DMS153 (cell line): ENCODE measurements at regions not wholly inside any gene's neighbourhood (a gene's known extent, or its start where the extent isn't known, plus 50 kb on each side); places are given as distances from the start of the nearest gene placed in this dataset.
"Not testable (repeated sequence)": the region's sequence is repeated elsewhere in the genome, so short reads cannot be mapped to it uniquely, and the experiment has no call there.

ENCODE experiments used
- DNase-seq: peaks from one replicate; lab custom pipeline; 2025; lab: John Stamatoyannopoulos, UW

DNA sequence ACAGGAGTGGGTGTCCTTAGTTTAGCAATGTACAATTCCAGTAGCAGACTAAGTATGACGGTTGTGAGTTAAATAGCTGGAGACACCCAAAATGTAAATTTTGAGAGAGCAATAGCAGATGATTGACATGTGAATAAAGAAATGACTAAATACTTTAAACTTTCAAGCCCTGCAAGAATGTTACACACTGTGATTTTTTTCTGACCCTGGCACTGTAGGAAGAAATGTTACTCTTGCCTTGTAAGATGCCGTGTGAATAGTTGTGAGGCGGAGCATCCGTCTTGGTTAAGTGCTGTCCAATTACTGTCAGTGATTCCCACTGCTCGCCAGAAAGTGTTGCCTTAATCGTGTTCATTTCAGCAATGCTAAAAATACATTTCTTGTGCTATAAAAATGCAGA is 1248.1 kb downstream of the RAPGEF2 start:
- DNase-seq = no peak

DNA sequence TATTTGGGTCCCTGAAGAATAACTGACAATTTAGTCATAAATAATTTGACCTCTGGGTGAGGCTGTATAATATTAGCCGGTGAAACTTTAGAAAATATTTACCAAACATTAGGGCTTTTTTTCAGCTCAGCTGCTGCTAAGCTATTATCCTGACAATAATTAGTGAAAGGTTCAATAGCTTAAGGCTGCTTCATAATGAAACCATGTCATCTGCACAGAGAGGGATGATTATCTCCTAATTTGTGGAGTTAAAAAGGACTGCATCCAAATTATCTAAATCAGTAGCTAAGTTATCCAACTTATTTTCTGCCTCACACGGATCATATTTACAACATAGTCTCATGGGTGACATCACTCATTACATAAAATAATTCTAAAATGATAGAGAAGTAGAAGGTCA is 1249.8 kb downstream of the RAPGEF2 start:
- DNase-seq = no peak

DNA sequence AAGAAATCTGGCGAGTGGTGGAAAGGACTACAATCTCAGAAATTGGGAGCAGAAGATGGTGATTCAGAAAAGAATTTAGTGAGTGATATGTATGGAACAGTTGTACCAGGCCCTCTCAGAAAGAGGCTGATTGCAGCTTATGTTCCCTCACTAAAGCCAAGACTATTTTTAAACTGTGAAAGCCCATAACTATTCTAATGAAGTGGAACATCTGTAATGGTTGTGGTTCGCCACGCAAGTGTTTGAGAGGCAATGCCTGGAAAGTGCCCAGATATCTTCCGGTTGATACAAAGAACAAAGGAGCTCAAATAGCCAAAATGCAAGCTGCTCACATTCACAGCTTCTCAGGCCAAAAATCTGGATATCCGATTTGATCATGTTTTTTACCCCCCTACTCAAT is 1250.7 kb downstream of the RAPGEF2 start:
- DNase-seq = no peak

DNA sequence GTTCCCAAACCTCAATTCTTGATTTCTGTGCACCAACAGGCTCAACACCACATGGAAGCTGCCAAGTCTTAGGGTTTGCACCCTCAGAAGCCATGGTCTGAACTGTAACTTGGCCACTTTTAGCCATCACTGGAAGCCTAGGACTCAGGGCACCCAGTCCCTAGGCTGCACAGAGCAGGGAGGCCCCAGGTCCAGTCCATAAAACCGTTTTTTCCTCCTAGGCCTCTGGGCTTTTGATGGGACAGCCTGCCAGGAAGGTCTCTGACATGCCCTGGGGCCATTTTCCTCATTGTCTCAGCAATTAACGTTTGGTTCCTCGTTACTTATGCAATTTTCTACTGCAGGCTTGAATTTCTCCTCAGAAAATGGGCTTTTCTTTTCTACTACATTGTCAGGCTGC is 1259.6 kb downstream of the RAPGEF2 start:
- no peak for DNase-seq

DNA sequence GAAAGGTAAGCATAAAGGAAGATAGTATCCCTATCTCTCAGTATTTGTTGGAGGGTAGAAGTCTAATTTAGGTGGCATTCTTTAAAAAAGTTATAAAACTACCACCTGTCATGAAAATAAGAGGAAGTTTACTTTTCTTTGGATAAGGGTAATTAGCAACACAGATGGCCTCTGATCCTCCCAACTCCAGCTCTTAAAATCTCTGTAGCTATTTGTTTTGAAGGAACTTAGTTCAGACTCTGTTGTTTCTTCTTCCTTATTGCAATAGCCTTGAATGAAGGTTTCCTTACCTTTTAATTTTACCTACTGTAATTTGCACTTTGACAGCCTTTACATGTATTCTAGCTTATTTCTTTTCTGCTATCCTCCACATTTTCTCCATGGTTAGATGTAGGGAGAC is 1261.3 kb downstream of the RAPGEF2 start:
- DNase-seq = no peak

DNA sequence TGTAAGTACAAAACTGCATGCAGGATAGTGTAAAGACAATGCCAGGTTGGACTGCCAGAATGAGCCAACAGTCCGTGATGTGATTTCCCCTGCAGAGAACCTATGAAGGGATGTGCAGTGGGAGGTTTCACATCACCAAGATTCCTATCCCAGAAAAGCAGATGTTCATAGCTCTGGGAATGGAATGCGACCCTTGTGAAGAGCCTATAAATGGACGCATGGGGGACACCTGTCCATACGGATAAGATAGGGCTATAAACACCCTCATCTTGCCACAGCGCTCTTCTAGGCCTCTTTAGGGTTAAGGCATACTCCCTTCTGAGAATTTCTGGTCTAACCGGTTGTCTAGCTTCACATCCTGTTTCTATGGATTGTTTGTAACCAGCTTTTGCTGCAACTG is 1261.8 kb downstream of the RAPGEF2 start:
- not testable (repeated sequence) for DNase-seq

DNA sequence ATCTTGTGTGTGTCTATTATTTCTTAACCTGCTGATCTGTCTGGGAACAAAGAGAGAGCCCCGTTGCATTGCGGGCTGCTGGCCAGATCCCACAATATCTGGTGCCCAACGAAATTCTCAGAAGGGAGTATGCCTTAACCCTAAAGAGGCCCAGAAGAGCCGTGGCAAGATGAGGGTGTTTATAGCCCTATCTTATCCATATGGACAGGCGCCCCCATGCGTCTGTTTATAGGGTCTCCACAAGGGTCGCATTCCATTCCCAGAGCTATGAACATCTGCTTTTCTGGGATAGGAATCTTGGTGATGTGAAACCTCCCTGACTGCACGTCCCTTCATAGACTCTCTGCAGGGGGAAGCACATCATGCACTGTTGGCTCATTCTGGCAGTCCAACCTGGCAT is 1262.5 kb downstream of the RAPGEF2 start:
- not testable (repeated sequence) for DNase-seq

DNA sequence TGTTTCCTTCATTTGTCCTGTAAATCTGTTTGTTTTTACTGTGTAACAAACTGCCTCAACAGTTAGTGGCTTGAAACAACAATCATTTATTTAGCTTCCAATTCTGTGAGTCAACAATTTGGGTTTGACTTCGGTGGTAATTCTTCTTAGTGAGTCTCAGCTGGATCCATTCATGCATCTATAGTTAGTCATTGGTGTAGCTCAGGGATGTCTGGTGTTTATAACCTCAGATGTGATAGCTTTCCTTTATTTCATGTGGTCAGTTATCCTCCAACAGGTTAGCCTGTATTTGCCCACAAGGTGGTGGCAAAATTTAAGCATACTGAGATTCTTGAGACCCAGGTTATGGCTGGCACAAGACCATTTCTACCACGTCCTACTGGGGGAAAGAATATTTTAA is 1267.2 kb downstream of the RAPGEF2 start:
- DNase-seq = no peak

DNA sequence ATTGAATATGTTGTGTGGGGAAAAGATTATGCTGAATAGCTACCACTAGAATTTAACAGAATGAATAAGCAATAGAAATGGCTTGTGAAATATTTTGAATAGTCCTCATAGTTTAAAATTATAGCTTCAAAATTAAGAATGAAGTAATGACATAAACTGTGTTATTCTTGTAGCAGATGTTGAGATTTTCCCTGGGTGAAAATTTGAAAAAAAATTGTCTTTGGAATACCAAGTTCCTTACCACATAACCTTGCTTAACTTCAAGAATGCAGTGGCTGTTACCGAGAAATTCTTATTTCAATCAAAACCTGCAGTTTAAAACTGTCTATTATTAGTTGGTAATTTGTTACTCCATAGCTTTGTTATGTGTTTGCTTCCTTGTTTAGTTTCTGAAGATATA is 1268.6 kb downstream of the RAPGEF2 start:
- no peak for DNase-seq

DNA sequence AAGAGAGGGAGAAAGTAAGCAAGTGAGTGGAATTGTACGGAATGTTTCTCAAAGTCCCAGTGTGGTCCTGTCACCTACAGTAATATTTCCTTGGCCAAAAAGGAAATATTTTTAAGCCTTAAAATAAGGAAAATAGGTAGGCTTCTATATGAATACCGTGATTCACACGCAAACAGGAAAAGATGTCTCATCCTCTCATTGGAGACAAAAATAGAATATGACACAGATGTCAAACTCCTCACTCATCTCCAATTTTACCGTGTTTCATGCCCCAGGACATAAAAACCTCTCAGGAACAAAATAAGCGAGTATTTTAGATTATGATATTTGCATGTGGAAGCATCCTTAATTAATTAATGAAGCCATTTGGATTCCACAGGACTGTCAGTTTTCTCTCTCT is 1269.5 kb downstream of the RAPGEF2 start:
- DNase-seq = no peak

DNA sequence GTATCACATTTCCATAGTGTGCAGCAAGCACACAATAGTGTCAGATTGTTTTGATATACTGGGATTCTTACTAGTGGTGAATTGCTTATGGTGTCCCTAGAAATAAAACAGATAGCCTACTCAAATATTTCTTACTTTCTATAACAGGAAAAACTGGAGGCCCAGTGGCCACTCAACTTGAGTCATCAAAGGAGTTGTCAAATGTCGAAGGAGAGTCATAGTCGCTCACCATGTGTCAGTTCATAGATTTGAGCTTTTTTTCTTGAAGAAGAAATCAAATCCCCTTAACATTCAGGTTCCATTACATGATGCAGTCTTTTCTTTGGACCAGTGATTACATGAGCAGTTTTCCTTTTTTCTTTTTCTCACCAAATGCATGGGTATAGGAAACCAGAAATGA is 1271.0 kb downstream of the RAPGEF2 start:
- DNase-seq = no peak

DNA sequence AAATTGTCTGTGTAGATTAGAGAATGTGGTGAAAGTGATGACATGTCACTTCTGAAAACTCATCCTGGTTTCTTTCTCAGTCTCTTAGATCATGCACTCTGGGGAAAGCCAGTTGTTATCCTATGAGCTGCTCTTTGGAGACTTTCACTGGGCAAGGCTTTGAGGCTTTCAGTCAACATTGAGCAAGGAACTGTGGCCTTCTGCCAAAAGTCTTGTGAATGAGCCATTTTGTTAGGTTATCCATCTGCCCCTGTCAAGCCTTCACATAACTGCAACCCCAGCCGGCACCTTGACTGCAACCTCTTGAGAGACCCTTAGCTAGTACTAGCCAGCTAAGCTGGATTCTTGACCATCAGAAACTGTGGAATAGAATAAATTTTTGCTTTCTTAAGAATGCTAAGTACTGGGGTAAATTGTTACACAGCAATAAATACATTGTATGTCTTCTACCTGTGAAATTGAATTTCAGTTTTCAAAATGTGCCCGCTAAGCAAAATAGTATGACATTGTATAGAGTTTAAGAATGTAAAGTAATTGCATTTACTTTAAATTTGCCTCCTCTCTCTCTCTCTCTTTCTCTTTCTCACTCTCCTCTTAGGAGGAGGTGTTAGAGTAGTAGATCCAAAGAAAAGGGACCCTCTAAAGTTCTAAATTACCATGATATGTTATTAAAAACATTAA is 1273.0 kb downstream of the RAPGEF2 start:
- no peak for DNase-seq

DNA sequence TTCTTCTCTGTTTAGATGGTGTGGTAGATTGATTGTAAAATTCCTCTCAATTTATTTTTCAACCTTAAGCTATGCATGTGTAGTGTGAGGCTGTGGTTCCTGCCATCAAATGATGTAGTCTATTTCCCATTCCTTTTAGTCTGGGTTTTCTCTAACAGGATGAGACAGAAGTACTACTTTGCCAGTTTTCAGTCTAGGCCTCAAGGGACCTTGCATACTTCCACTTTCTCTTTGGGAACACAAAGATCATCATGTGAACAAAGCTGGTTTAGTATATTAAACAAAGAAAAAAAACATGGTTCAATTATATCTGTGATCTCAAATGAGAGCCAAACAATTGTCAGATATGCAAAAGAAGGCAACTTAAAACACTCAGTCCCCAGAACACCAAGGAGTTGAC is 1284.0 kb downstream of the RAPGEF2 start:
- no peak for DNase-seq

DNA sequence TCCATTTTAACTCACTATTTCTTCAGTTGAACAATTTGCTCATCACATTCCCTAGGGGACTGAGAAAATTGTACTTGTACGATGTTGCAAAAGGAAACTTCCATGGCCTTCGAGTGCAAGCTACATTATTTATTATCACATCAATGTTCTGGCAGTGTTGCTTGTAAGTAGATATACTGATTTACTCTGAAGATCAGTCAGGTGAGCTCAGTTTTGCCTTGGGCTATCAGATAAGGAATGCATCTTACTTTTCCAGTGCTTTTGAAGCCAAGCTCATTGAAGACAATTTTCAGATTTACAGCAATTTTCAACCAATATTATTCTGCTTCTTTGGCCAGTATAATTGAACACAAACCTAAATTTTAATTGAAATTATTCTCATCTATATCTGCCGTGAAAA is 1296.9 kb downstream of the RAPGEF2 start:
- DNase-seq = no peak

DNA sequence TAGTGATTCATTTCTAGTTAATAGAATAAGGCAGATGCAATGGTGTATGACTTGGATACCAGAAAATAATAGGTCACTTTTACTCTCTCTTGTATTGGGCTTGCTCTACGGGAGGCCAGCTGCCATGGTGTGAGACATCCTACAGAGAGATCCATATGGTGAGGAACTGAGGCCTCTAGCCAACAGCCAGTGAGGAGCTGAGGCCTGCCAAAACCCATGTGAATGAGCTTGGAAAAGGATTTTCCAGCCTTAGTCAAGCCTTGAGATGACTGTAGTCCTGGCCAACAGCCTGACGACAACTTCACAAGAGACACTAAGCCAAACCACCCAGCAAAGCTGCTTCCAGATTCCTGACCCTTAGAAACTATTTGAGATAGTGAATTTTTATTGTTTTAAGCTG is 1300.2 kb downstream of the RAPGEF2 start:
- DNase-seq = no peak

DNA sequence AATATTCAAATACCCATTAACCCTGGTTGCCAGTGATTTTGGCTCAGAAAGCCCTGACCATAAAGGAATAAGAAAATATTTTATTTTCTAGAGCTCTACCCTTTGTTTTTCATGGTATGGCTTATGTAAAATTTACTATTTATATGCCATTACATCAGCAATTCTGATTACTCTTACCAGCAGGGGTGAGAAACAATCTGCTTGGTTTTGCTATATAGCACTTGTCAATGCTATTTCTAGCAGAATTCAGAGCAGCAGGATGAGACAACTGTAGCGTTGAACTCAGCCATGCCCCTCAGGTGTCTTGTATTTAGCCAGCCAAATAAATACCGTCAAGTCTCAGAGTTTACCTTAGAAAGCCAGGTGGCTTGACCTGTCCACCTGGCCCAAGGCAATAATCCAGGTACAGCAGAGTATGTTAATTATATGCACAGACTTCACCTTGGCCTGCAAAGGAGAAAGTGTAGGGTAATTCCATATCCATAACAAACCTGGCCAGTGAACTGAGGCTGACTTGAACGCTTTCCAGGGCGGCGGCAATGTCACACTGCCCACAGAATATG is 1303.5 kb downstream of the RAPGEF2 start:
- no peak for DNase-seq

DNA sequence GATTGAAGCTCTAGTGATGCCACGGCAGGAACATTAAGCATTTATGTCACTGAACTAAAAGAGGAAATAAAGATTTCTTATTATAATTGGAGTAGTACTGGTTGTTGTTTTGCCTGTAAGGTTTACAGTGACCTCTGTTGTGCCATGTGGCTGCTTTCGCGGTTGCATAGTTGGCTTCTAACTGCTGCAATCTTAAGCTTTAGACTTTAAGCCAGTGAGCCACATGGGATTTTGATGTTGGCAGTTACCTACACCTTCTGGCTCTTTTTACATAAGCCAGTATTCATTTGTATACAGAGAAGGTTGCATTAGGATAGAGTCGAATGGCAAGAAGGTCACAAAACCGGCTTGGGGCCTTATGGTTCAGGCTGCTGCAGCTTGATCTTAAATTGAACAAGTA is 1311.6 kb downstream of the RAPGEF2 start:
- DNase-seq = no peak

DNA sequence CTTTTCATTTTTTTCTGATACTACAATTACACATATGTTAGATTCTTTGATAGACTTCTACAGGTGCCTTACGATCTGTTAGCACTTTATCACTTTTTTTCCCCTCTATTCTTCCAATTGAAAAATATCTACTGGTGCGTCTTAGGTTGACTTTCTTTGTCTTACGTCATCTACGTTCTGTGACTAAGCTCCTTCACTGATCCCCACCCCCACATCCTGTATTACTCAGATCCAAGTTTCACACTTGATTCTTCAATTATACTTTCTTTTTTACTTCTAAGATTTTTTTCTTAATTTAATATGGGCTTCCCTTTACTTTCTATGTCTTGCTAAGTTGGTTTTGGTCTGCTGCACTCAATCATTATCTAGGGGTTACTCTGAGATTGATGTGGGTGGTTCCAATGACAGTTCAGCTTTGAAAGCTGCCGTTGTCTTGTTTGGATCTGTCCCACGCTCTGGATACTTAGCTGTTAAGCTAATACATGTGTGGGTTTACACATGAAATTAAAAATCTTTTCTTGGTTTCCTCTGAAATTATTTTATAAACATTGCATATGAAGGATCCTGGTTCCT is 1321.1 kb downstream of the RAPGEF2 start:
- no peak for DNase-seq

DNA sequence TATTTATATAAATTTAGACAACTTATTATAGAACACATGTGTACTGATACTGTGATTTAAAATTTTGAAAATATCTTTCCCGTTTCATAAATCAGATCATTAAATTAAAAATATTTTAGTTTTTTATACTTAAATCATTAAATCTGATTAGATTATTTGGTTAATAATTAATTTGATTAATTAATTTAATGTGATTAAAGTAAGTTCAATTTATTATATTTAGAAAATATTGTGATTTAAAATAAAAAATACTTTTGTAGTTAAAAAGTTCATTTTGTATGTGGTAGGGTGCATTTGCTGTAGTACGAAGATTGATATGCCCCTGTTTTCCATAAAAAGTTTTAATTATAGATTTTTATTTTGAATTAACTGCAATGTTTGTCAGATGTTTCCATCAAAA is 1323.4 kb downstream of the RAPGEF2 start:
- DNase-seq = no peak

DNA sequence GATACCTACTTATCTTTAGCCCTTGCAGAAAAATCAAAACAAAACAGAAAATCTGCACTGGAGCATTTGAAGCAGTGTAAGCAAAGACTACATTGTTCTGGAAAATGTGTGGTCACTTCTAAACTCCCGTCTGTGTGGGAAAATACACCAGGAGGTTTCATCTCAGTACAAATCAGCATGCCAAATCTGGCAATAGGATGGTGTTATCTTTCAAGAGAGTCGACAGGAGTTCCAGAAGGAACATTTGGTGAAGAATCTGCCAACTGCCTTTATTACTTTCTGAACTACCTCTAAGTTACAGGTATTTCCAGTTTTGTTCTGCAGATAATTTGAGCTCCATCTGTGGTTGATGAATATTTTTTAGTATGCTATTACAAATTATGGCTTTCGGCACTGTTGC is 1348.0 kb downstream of the RAPGEF2 start:
- DNase-seq = no peak

DNA sequence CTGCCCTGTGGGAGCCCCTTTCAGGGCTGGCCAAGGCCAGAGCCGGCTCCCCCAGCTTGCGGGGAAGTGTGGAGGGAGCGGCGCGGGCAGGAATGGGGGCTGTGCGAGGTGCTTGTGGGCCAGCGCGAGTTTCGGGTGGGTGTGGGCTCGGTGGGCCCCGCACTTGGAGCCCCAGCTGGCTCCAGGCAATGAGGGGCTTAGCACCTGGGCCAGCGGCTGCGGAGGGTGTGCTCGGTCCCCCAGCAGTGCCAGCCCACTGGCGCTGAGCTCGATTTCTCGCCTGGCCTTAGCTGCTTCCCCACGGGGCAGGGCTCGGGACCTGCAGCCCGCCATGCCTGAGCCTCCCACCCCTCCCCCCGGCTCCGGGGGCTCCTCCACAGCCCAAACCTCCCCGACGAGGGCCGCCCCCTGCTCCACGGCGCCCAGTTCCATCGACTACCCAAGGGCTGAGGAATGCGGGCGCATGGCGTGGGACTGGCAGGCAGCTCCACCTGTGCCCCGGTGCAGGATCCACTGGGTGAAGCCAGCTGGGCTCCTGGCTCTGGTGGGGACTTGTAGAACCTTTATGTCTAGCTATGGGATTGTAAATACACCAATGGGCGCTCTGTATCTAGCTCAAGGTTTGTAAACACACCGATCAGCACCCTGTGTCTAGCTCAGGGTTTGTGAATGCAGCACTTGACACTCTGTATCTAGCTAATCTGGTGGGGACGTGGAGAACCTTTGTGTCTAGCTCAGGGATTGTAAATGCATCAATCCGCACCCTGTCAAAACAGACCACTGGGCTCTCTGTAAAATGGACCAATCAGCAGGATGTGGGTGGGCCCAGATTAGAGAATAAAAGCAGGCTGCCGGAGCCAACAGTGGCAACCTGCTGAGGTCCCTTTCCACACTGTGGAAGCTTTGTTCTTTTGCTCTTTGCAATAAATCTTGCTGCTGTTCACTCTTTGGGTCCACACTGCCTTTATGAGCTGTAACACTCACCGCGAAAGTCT is 1379.1 kb downstream of the RAPGEF2 start:
- not testable (repeated sequence) for DNase-seq

DNA sequence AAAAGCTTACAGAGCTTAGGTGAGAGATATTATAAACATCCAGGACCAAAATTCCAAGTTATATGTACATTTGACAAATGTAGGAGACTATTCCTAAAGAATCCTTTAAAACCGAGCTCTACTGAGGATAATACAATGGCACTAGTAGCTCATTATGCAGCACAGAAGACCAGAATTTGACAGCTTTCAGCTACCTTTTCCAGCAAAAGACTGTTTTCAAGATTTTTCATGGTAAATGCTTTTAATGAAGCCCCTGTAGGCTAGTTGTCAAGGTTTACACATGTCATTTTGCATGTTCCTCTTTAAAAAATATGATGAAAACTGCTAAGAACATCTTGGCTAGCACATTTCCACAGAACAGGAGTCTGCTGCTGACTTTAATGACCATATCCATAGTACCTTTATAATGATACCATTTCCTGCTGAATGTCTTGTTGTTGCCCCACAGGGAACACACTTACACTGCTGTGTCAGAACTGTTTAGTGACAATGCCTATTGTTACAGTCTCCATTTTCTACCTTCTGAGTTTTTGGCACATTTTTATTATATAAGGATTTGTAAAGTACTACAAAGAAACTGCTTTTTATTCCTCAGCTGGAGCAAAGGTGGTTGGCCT is 1382.3 kb downstream of the RAPGEF2 start:
- DNase-seq = no peak
